AG09319 (cell line): ENCODE measurements at regions not wholly inside any gene's neighbourhood (a gene's known extent, or its start where the extent isn't known, plus 50 kb on each side); places are given as distances from the start of the nearest gene placed in this dataset.

ENCODE experiments used
- DNase-seq: peaks from one replicate; pipeline ENCODE4 v3.0.0-alpha.2; 2010; ENCODE audit warnings: low read depth; ENCODE audit errors: extremely low read depth
- TF ChIP-seq, protein P1 (sequence below): IDR thresholded peaks from 2 replicates; pipeline ENCODE4 v1.5.1; 2011; ENCODE audit warnings: low read depth, mild to moderate bottlenecking, inconsistent platforms, low read length, moderate library complexity

DNA sequence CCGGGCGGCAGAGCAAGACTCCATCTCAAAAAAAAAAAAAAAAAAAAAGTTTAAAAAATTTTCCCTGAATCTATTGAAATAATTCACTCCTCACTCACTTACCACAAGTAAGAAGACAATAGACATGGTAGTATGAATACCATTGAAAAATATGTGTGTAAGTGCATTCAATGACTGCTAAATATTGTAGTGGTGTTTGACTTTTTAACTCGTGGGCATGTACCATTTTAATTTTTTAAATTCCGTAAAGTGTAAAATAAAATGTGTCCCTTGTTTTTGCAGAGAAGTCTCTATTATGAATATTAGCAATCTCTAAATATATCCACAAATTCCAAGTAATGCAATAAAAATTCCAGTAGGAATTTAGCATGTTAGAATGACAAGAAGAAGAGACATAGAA lies 134.1 kb downstream of the COPS8 start:
- no peak for DNase-seq
- TF ChIP-seq, protein P1, sequence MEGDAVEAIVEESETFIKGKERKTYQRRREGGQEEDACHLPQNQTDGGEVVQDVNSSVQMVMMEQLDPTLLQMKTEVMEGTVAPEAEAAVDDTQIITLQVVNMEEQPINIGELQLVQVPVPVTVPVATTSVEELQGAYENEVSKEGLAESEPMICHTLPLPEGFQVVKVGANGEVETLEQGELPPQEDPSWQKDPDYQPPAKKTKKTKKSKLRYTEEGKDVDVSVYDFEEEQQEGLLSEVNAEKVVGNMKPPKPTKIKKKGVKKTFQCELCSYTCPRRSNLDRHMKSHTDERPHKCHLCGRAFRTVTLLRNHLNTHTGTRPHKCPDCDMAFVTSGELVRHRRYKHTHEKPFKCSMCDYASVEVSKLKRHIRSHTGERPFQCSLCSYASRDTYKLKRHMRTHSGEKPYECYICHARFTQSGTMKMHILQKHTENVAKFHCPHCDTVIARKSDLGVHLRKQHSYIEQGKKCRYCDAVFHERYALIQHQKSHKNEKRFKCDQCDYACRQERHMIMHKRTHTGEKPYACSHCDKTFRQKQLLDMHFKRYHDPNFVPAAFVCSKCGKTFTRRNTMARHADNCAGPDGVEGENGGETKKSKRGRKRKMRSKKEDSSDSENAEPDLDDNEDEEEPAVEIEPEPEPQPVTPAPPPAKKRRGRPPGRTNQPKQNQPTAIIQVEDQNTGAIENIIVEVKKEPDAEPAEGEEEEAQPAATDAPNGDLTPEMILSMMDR: no peak

DNA sequence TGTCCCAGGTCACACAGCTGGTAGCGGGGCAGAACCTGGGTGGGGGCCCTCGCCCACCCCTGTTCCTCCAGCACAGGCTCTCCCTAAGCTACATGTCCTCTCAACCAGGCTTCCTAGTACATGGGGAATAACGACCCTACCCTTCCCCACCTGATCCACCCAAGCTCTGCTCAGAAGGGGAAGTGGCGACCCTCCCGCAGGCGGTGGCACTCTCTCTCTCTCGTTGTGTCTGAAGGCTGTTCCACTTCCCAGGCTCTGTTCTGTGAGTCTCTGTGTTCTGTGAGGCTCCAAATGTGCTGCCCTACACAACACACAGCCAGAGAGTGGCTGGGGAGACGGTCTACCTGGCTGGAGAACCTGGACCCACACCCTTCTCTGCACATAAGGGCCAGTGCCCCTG lies 135.8 kb downstream of the COPS8 start:
- DNase-seq: no peak
- TF ChIP-seq, protein P1: no peak

DNA sequence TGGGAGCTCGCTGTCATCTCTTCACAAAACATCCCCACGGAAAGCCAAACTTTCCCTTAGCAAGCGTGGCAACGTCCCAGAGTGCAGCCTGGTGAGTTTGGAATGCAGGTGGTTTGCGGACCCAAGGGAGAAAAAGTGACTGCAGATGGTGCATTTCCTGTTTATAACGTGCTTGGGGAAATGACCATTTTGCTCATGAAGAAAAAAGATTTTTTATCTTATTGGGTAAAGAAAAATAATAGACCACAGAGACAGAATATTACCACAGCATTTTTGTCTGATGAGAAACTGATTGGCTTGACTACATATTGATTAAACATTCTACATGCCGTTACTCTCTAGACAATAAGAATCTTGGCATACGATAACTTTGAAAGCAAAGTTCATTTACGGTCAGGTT lies 136.5 kb downstream of the COPS8 start:
- TF ChIP-seq, protein P1: no peak
- no peak for DNase-seq

DNA sequence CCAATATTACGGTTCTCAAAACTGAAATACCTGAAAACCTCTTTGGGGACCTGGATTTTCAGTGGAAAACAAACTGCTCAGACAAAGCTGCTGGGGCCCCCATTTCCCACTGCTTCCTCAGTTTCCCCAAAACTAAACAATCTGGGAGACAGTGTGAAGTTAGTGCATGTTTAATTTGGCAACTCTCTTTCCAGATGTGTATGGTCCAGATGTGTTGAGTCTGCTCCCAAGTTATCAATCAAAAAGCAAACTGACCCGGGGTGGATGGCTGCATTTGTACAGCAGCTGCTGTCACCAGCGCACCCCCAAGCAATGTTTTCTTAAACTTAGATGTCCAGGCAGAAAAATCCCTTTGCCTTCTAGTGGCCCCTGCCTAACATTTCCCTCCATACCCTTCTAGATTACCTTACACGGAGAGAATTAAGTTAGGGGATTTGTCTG lies 136.9 kb downstream of the COPS8 start:
- TF ChIP-seq, protein P1: no peak
- DNase-seq: no peak

DNA sequence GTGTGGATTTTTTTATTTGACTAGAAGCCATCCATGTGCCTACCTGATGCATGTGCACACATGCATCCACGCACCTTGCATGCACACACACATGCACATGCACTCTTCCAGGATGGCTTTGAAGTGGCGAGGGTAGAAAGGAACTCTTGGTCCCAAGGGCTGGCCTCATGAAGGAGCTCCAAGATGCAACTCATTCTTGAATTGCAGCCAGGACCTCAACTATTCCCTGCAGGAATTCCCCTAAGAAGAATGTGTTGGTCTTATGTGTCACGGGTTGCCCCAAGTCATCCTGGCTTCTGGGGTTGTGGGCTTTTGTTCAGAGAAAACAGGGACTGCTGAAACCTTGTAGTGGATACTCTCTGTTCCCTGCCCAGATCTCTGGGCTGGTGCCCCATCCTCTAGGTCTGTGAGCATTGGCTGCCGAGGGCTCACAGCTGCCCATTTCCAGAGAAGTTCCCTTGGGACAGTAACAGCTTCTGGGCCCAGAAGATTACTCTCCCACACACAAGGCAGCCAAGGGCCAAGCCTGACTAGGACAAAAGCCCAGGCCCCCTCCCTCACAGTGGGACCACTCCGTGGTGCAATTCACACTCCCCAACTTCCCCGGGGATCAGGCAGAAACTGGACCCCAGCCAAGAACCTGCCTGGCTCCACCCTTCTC lies 137.6 kb downstream of the COPS8 start:
- DNase-seq: no peak

DNA sequence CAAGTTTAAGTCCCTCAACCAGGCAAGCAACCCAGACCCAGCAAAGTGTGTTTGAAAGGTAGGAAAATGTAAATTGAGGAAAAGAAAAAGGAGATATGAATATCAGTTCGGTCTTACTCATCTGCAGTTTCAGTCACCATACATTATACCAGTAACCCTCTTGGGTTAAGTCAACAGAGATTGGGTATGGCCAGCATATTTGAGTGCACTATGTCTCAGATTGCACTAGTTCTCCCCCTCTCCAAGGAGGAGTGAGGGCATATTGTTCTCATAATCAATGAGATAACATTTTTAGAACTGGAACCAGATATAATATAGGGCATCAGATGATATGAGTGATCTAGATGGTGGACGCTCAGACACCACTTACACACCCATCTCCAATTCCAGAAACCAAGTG lies 141.5 kb downstream of the COPS8 start:
- TF ChIP-seq, protein P1: no peak
- DNase-seq: no peak

More for the DNA sequence above, 137.6 kb downstream of the COPS8 start:
- TF ChIP-seq, protein P1: no peak

DNA sequence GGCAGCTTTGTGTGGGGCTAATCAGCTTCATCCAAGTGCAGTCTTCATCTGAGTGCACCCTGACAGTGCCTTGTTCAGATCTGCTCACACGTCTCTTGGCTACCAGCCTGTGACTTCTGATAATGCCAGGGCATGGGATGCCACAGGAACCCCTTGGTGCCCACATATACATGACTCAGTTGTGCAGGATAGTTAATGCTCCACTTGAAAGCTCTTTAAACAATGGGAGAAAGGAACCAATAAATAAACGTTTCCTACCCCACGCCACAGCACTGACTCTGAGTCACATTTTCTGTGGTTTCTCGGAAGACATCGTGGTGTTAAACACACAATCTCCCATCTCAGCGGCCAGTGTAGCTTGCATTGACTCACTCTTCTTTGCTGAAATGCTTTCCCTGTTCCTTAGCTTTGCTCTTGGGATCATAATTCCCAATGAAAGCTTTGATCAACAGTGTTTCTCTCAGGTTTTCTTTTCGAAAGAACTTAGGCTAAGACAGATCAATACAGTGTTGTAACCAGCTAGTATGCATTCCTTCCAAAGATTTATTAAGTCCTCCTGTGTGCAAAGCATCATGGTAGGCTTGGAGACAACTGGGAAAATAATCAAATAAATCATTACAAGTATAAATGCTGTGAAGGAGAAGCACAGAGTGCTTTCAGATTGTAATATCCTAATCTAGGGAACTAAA lies 142.0 kb downstream of the COPS8 start:
- DNase-seq: no peak
- TF ChIP-seq, protein P1: no peak
